K562 (cell line): ENCODE measurements at regions not wholly inside any gene's neighbourhood (a gene's known extent, or its start where the extent isn't known, plus 50 kb on each side); places are given as distances from the start of the nearest gene placed in this dataset.
A peak's percentile ranks its signal among the peaks of the same experiment; 100 is the strongest.

ENCODE experiments used
- AFF4 ChIP-seq: sonication (generic); formaldehyde crosslinking; IDR thresholded peaks from 2 replicates; pipeline ENCODE4 v1.8.0; 2023; ENCODE audit warnings: mild to moderate bottlenecking, missing genetic modification reagents
- ATF2 ChIP-seq: sonication (generic); formaldehyde crosslinking; IDR thresholded peaks from 2 replicates; pipeline ENCODE4 v1.8.1; 2022; ENCODE audit warnings: missing genetic modification reagents
- CEBPG ChIP-seq, 3 experiments: fragments of 200-800 bp in 1 of 3; sonication (Bioruptor generic) in 1 of 3; sonication (generic) in 1 of 3; formaldehyde crosslinking in 1 of 3; IDR thresholded peaks in 2 of 3; conservative IDR thresholded peaks in 1 of 3; 2 replicates each; pipeline versions ENCODE4 v1.6.1 to v1.8.0; 2016 to 2022; ENCODE audit warnings: missing compliant biosample characterization in 2 of 3, missing genetic modification characterization in 2 of 3, mild to moderate bottlenecking in 1 of 3, missing genetic modification reagents in 1 of 3
- GABPA ChIP-seq: fragments of 200-800 bp; sonication (Bioruptor generic); conservative IDR thresholded peaks from 2 replicates; pipeline ENCODE4 v1.6.1; 2016; ENCODE audit warnings: low read depth, missing genetic modification characterization, missing compliant biosample characterization
- GTF3C2 ChIP-seq: IDR thresholded peaks from 3 replicates; pipeline ENCODE4 v1.6.1; 2011; ENCODE audit warnings: borderline replicate concordance, mild to moderate bottlenecking, moderate library complexity; ENCODE audit not compliant: insufficient read length; ENCODE audit errors: extremely low read depth
- NR2C1 ChIP-seq, 2 experiments: fragments of 450-650 bp; IDR thresholded peaks; 2 replicates each; pipeline ENCODE4 v1.6.1; 2017; ENCODE audit warnings: mild to moderate bottlenecking in 2 of 2, antibody characterized with exemption in 1 of 2, inconsistent platforms in 1 of 2, missing compliant biosample characterization in 1 of 2, missing genetic modification characterization in 1 of 2
- POLR2AphosphoS2 ChIP-seq: IDR thresholded peaks from 2 replicates; pipeline ENCODE4 v1.6.1; 2012; ENCODE audit warnings: low read length, improper control_type of control experiment
- POLR2B ChIP-seq: fragments of 450-650 bp; IDR thresholded peaks from 2 replicates; pipeline ENCODE4 v1.6.1; 2018; ENCODE audit warnings: low read depth; ENCODE audit not compliant: partially characterized antibody
- SMARCB1 ChIP-seq: IDR thresholded peaks from 2 replicates; pipeline ENCODE4 v1.6.1; 2011; ENCODE audit warnings: improper control_type of control experiment, low read depth; ENCODE audit not compliant: insufficient read length
- STAT5B ChIP-seq: fragments of 250-450 bp; sonication (Bioruptor Pico); IDR thresholded peaks from 2 replicates; pipeline ENCODE4 v1.8.0; 2021; ENCODE audit warnings: mild to moderate bottlenecking, inconsistent platforms
- TAF9B ChIP-seq: fragments of 450-650 bp; IDR thresholded peaks from 2 replicates; pipeline ENCODE4 v1.6.1; 2018; ENCODE audit warnings: mild to moderate bottlenecking; ENCODE audit not compliant: partially characterized antibody
- TBP ChIP-seq: optimal IDR thresholded peaks from 2 replicates; pipeline ENCODE3; 2011; ENCODE audit warnings: low read depth, low read length, improper control_type of control experiment
- ZBTB5 ChIP-seq: fragments of 450-650 bp; IDR thresholded peaks from 2 replicates; pipeline ENCODE4 v1.6.1; 2017; ENCODE audit warnings: antibody characterized with exemption
- ZBTB9 ChIP-seq: fragments of 450-650 bp; formaldehyde crosslinking; IDR thresholded peaks from 2 replicates; pipeline ENCODE4 v1.4.0; 2020; ENCODE audit warnings: mild to moderate bottlenecking, moderate library complexity
- ZNF224 ChIP-seq: sonication (generic); formaldehyde crosslinking; IDR thresholded peaks from 2 replicates; pipeline ENCODE4 v1.8.0; 2022; ENCODE audit warnings: mild to moderate bottlenecking, missing genetic modification reagents

- no peak for TF ChIP-seq GTF3C2
- no peak for TF ChIP-seq POLR2AphosphoS2
- no peak for TF ChIP-seq TAF9B
- no peak for TF ChIP-seq POLR2B
- no peak for TF ChIP-seq ATF2
- no peak for TF ChIP-seq STAT5B (CRISPR knock-in tag)
- no peak for TF ChIP-seq CEBPG (CRISPR knock-in tag; IDR thresholded peaks at IDR 0.05)
- no peak for TF ChIP-seq CEBPG (tag; conservative IDR thresholded peaks at IDR 0.05 in 1 of 2, IDR thresholded peaks at IDR 0.05 in 1 of 2)
- peak; percentile 53 for TF ChIP-seq GABPA (tag)
- TF ChIP-seq SMARCB1 = peak; percentile 24
- no peak for TF ChIP-seq ZBTB5
- TF ChIP-seq TBP = peak; percentile 45
- TF ChIP-seq ZBTB9 (CRISPR knock-in tag) = no peak
- no peak for TF ChIP-seq ZNF224
- no peak for TF ChIP-seq NR2C1 (IDR thresholded peaks at IDR 0.05)
- no peak for TF ChIP-seq NR2C1 (tag; IDR thresholded peaks at IDR 0.05)
- TF ChIP-seq AFF4 (CRISPR knock-in tag) = no peak
Observed at GRCh38 chr21:35204850-35205541, 155.9 kb upstream of the RUNX1 start (continued).
